IMR-90 (cell line): ENCODE measurements at regions not wholly inside any gene's neighbourhood (a gene's known extent, or its start where the extent isn't known, plus 50 kb on each side); places are given as distances from the start of the nearest gene placed in this dataset.
A peak's percentile ranks its signal among the peaks of the same experiment; 100 is the strongest.

Source experiments
- ATAC-seq: fragments of 200-7000 bp; cut with Tn5 transposase; 2 replicates; pipeline ENCODE4 v1.9.1; 2020; ENCODE audit warnings: low read depth, mild to moderate bottlenecking, moderate library complexity
- BruUV-seq: library from RNA; stranded (reverse); fragments of 400-500 nt; replicated peaks from 2 replicates; lab custom pipeline; 2021; lab: Mats Ljungman, UMichigan
- CTCF ChIA-PET: fragments of 300-600 bp; formaldehyde crosslinking; extraction: SDS; loops from one replicate; lab custom pipeline; 2021; ENCODE audit warnings: antibody characterized with exemption; lab: Yijun Ruan, JAX
- POLR2A ChIA-PET: fragments of 300-600 bp; sonication (Branson Sonifier 250); formaldehyde crosslinking; loops from one replicate; lab custom pipeline; 2022; ENCODE audit warnings: antibody characterized with exemption; ENCODE audit not compliant: unreplicated experiment; lab: Charles Lee
- DNase-seq: peaks from one replicate; pipeline ENCODE4 v3.0.0; 2013
- H2AFZ ChIP-seq: replicated peaks from 2 replicates; pipeline ENCODE3; 2013; ENCODE audit warnings: low read length, mild to moderate bottlenecking; ENCODE audit not compliant: poor library complexity
- H2AK5ac ChIP-seq: 2 replicates; pipeline ENCODE4 v1.6.1; 2013; ENCODE audit warnings: low read depth, low read length, inconsistent platforms
- H2AK9ac ChIP-seq: replicated peaks from 2 replicates; pipeline ENCODE3; 2013; ENCODE audit warnings: mild to moderate bottlenecking, low read depth, low read length, moderate library complexity; ENCODE audit not compliant: poor library complexity
- H2BK120ac ChIP-seq: 2 replicates; pipeline ENCODE4 v1.6.1; 2013; ENCODE audit warnings: low read depth, low read length, inconsistent platforms
- H2BK15ac ChIP-seq: 3 replicates; pipeline ENCODE4 v1.6.1; 2013; ENCODE audit warnings: low read depth, low read length, inconsistent platforms
- H2BK20ac ChIP-seq: 2 replicates; pipeline ENCODE4 v1.6.1; 2013; ENCODE audit warnings: low read depth, mild to moderate bottlenecking, inconsistent platforms, low read length, moderate library complexity
- H2BK5ac ChIP-seq: 2 replicates; pipeline ENCODE4 v1.6.1; 2013; ENCODE audit warnings: mild to moderate bottlenecking, low read depth, low read length, inconsistent platforms; ENCODE audit not compliant: poor library complexity, severe bottlenecking
- H3K14ac ChIP-seq: replicated peaks from 2 replicates; pipeline ENCODE4 v1.6.1; 2013; ENCODE audit warnings: low read depth, low read length, inconsistent platforms
- H3K18ac ChIP-seq: 2 replicates; pipeline ENCODE4 v1.6.1; 2013; ENCODE audit warnings: low read depth, low read length, control low read depth
- H3K23ac ChIP-seq: 2 replicates; pipeline ENCODE4 v1.6.1; 2013; ENCODE audit warnings: low read depth, low read length, inconsistent platforms
- H3K27ac ChIP-seq: 2 replicates; pipeline ENCODE4 v1.5.1; 2013; ENCODE audit warnings: mild to moderate bottlenecking, control low read depth, low read length; ENCODE audit not compliant: insufficient read depth
- H3K27me3 ChIP-seq: 2 replicates; pipeline ENCODE4 v1.6.1; 2013; ENCODE audit warnings: low read length; ENCODE audit not compliant: control insufficient read depth, insufficient read depth
- H3K36me3 ChIP-seq: 2 replicates; pipeline ENCODE4 v1.6.1; 2013; ENCODE audit warnings: low read length, mixed read lengths; ENCODE audit not compliant: control insufficient read depth, insufficient read depth
- H3K4ac ChIP-seq: 2 replicates; pipeline ENCODE4 v1.6.1; 2013; ENCODE audit warnings: low read depth, low read length, inconsistent platforms
- H3K4me1 ChIP-seq: 2 replicates; pipeline ENCODE4 v1.6.1; 2013; ENCODE audit warnings: low read length, mixed read lengths; ENCODE audit not compliant: control insufficient read depth, insufficient read depth
- H3K4me2 ChIP-seq: 2 replicates; pipeline ENCODE4 v1.6.1; 2013; ENCODE audit warnings: low read depth, mild to moderate bottlenecking, control low read depth, low read length, moderate library complexity
- H3K4me3 ChIP-seq: 2 replicates; pipeline ENCODE4 v1.5.1; 2013; ENCODE audit warnings: low read depth, mild to moderate bottlenecking, control low read depth, low read length, moderate library complexity; ENCODE audit not compliant: insufficient read depth
- H3K56ac ChIP-seq: 2 replicates; pipeline ENCODE4 v1.6.1; 2013; ENCODE audit warnings: low read length, inconsistent platforms; ENCODE audit not compliant: insufficient read depth; ENCODE audit errors: extremely low read depth
- H3K79me1 ChIP-seq, 2 experiments: 2 replicates each; pipeline ENCODE4 v1.6.1; 2013; ENCODE audit warnings: low read length in 2 of 2, inconsistent platforms in 1 of 2, low read depth in 1 of 2
- H3K9ac ChIP-seq: 2 replicates; pipeline ENCODE4 v1.6.1; 2013; ENCODE audit warnings: low read depth, low read length, control low read depth
- H3K9me1 ChIP-seq: 2 replicates; pipeline ENCODE4 v1.6.1; 2013; ENCODE audit warnings: low read length, inconsistent platforms; ENCODE audit not compliant: insufficient read depth
- H3K9me3 ChIP-seq: 2 replicates; pipeline ENCODE4 v1.6.1; 2013; ENCODE audit warnings: low read length; ENCODE audit not compliant: control insufficient read depth, insufficient read depth
- H4K20me1 ChIP-seq: 2 replicates; pipeline ENCODE4 v1.6.1; 2013; ENCODE audit warnings: low read length, inconsistent platforms; ENCODE audit not compliant: insufficient read depth
- H4K5ac ChIP-seq: 2 replicates; pipeline ENCODE4 v1.6.1; 2013; ENCODE audit warnings: mild to moderate bottlenecking, low read depth, low read length, control low read depth
- H4K8ac ChIP-seq, 2 experiments: 2 replicates each; pipeline ENCODE4 v1.6.1; 2013; ENCODE audit warnings: low read depth in 2 of 2, low read length in 2 of 2, control low read depth in 1 of 2, inconsistent platforms in 1 of 2
- H4K91ac ChIP-seq: 2 replicates; pipeline ENCODE4 v1.6.1; 2013; ENCODE audit warnings: low read depth, low read length, inconsistent platforms; ENCODE audit not compliant: insufficient read depth
- BHLHE40 ChIP-seq: fragments of 150-350 bp; IDR thresholded peaks from 2 replicates; pipeline ENCODE4 v1.6.1; 2016; ENCODE audit warnings: mild to moderate bottlenecking, low read depth, low read length
- CEBPB ChIP-seq: IDR thresholded peaks from 2 replicates; pipeline ENCODE4 v1.6.1; 2012; ENCODE audit warnings: low read depth, low read length, improper control_type of control experiment
- CHD1 ChIP-seq: IDR thresholded peaks from 2 replicates; pipeline ENCODE4 v1.6.1; 2012; ENCODE audit warnings: low read depth, low read length, improper control_type of control experiment
- CTCF ChIP-seq: conservative IDR thresholded peaks from 2 replicates; pipeline ENCODE4 v1.5.1; 2012; ENCODE audit warnings: mild to moderate bottlenecking, low read depth, low read length, improper control_type of control experiment
- ELK1 ChIP-seq: fragments of 150-350 bp; IDR thresholded peaks from 2 replicates; pipeline ENCODE4 v1.6.1; 2016; ENCODE audit warnings: low read depth, mild to moderate bottlenecking, low read length, moderate library complexity, borderline replicate concordance
- FOS ChIP-seq: fragments of 150-350 bp; IDR thresholded peaks from 2 replicates; pipeline ENCODE4 v1.6.1; 2016; ENCODE audit warnings: low read depth, low read length
- MAFK ChIP-seq: IDR thresholded peaks from 2 replicates; pipeline ENCODE4 v1.6.1; 2012; ENCODE audit warnings: low read depth, low read length, improper control_type of control experiment
- MAZ ChIP-seq: IDR thresholded peaks from 2 replicates; pipeline ENCODE4 v1.6.1; 2012; ENCODE audit warnings: low read depth, mild to moderate bottlenecking, low read length, improper control_type of control experiment, moderate library complexity, borderline replicate concordance
- MXI1 ChIP-seq: IDR thresholded peaks from 2 replicates; pipeline ENCODE4 v1.6.1; 2012; ENCODE audit warnings: low read depth, mild to moderate bottlenecking, low read length, moderate library complexity, borderline replicate concordance
- NFE2L2 ChIP-seq: fragments of 150-350 bp; IDR thresholded peaks from 2 replicates; pipeline ENCODE4 v1.6.1; 2016; ENCODE audit warnings: low read depth, mild to moderate bottlenecking, low read length
- POLR2A ChIP-seq: IDR thresholded peaks from 2 replicates; pipeline ENCODE4 v1.6.1; 2012; ENCODE audit warnings: mild to moderate bottlenecking, low read depth, low read length
- RAD21 ChIP-seq: IDR thresholded peaks from 2 replicates; pipeline ENCODE4 v1.6.1; 2012; ENCODE audit warnings: low read length, improper control_type of control experiment
- RCOR1 ChIP-seq: IDR thresholded peaks from 2 replicates; pipeline ENCODE4 v1.6.1; 2012; ENCODE audit warnings: mild to moderate bottlenecking, low read length, improper control_type of control experiment; ENCODE audit not compliant: insufficient replicate concordance
- RFX5 ChIP-seq: IDR thresholded peaks from 2 replicates; pipeline ENCODE4 v1.8.0; 2012; ENCODE audit warnings: low read depth, mild to moderate bottlenecking, low read length, moderate library complexity
- SMC3 ChIP-seq: fragments of 150-350 bp; IDR thresholded peaks from 2 replicates; pipeline ENCODE4 v1.6.1; 2016; ENCODE audit warnings: low read depth, mild to moderate bottlenecking, antibody characterized with exemption, low read length, moderate library complexity
- USF2 ChIP-seq: fragments of 150-350 bp; IDR thresholded peaks from 2 replicates; pipeline ENCODE4 v1.6.1; 2017; ENCODE audit warnings: mild to moderate bottlenecking, antibody characterized with exemption, low read length, low read depth
- dilution Hi-C: fragments of 300-500 bp; cut with HindIII; formaldehyde crosslinking; loops from one replicate; pipeline ENCODE4 v1.14.3; 2018; ENCODE audit warnings: low sequenced_read_pairs; ENCODE audit not compliant: unreplicated experiment
- in situ Hi-C: fragments of 300-500 bp; cut with MboI; formaldehyde crosslinking; loops from 3 replicates; pipeline ENCODE4 v1.14.3; 2019; ENCODE audit warnings: low sequenced_read_pairs, inconsistent platforms, mixed read lengths
- intact Hi-C: fragments of 100-400 bp; cut with micrococcal nuclease; formaldehyde crosslinking; loops from 2 replicates; pipeline ENCODE4 v1.10.0; 2022

DNA sequence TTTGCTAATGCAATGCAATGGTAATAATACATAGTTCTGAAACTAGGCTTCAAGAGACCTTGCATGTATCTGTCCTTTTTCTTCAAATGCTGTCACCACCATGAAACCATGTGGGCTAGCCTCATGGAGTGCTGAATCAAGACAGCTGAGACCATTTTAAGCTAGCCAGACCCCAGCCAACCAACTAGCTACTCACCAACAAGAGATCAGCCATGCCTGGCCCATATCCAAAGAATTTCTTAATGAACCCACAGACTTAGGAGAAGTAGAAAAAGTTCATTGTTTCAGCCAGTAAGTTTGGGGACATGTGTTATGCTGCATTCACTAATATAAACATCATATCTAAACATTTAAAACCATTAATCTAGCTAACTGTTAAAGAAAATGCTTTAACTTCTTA lies 139.8 kb upstream of the EDIL3 start:
- in situ Hi-C loops, result no loop called here
- no peak overlapping the region for H3K56ac ChIP-seq
- no peak overlapping the region for H3K23ac ChIP-seq
- no peak overlapping the region for H3K4me2 ChIP-seq
- H3K18ac ChIP-seq, result no peak overlapping the region
- dilution Hi-C loops, result no loop called here
- H3K9me3 ChIP-seq, result no peaks in the 10 kb centered on the region
- H3K27me3 ChIP-seq, result no peaks in the 10 kb centered on the region
- no peaks in the 10 kb centered on the region for H3K36me3 ChIP-seq
- no peak overlapping the region for H2AK5ac ChIP-seq
- BruUV-seq, result no TSS peak
- H2BK15ac ChIP-seq, result no peak overlapping the region
- H3K4ac ChIP-seq, result no peak overlapping the region
- ATAC-seq, result no peak; the same call in 1 of the 2 replicates
- no peak overlapping the region for H4K8ac ChIP-seq
- no peaks in the 10 kb centered on the region for H4K20me1 ChIP-seq
- no peak overlapping the region for H4K5ac ChIP-seq
- no peaks in the 10 kb centered on the region for H3K79me1 ChIP-seq
- intact Hi-C loops, result no loop called here
- no peak overlapping the region for H3K27ac ChIP-seq
- peak; percentile 18 for DNase-seq
- H2AK9ac ChIP-seq, result no peak overlapping the region
- H3K9ac ChIP-seq, result no peak overlapping the region
- H2AFZ ChIP-seq, result no peak overlapping the region
- 0 out of 2 replicates have a peak, but pooled peaks cover 2% of the 10 kb centered on the region for H3K4me1 ChIP-seq
- no peak overlapping the region for H2BK20ac ChIP-seq
- ChIA-PET POLR2A (no interaction called here), CTCF (no interaction called here)
- no peak overlapping the region for H3K4me3 ChIP-seq
- H2BK120ac ChIP-seq, result no peak overlapping the region
- no peak overlapping the region for H2BK5ac ChIP-seq
- no peak overlapping the region for H4K91ac ChIP-seq
- no peak overlapping the region for H3K14ac ChIP-seq
- H3K9me1 ChIP-seq, result no peaks in the 10 kb centered on the region
- TF ChIP-seq RAD21, result no peak
- no peak for TF ChIP-seq SMC3
- no peak for TF ChIP-seq MXI1
- TF ChIP-seq MAZ, result no peak
- TF ChIP-seq RCOR1, result no peak
- TF ChIP-seq CEBPB, result no peak
- TF ChIP-seq USF2, result no peak
- no peak for TF ChIP-seq ELK1
- TF ChIP-seq CHD1, result no peak
- no peak for TF ChIP-seq BHLHE40
- TF ChIP-seq MAFK, result no peak
- no peak for TF ChIP-seq CTCF
- no peak for TF ChIP-seq NFE2L2
- no peak for TF ChIP-seq POLR2A
- no peak for TF ChIP-seq FOS
- TF ChIP-seq RFX5, result no peak
